ENCODE measurements at regions not wholly inside any gene's neighbourhood (a gene's known extent, or its start where the extent isn't known, plus 50 kb on each side); places are given as distances from the start of the nearest gene placed in this dataset.

DNA sequence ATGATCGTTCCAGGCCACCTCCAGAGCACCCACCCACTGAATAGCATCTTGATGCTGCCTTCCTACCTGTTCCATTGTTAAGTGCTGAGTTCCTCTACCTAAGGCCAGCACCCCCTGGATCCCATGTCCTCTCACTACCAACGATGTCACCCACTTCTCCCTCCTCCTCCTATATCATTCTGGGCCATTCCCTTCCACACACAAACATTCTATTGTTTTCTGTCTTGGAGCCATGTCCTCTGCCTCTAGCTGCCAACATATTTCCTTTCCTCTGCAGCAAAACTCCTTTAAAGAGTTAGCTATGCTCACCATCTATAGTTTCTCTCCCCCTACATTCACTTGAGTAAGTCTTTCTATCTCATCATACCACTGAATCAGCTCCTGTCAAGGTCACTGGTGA lies 64.0 kb upstream of the ACKR3 start (continued):
- TF ChIP-seq JUNB (IDR thresholded peaks at IDR 0.05) (no peak), GATA3 (IDR thresholded peaks at IDR 0.05; ENCODE audit: borderline replicate concordance) (no peak), TP53 (CRISPR knock-in tag; IDR thresholded peaks at IDR 0.05) (no peak), HDAC2 (IDR thresholded peaks at IDR 0.05) (no peak), ZSCAN20 (CRISPR knock-in tag; IDR thresholded peaks at IDR 0.05) (no peak)
- TF ChIP-seq, protein P1, sequence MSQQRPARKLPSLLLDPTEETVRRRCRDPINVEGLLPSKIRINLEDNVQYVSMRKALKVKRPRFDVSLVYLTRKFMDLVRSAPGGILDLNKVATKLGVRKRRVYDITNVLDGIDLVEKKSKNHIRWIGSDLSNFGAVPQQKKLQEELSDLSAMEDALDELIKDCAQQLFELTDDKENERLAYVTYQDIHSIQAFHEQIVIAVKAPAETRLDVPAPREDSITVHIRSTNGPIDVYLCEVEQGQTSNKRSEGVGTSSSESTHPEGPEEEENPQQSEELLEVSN (IDR thresholded peaks at IDR 0.05; ENCODE audit: borderline replicate concordance, low read depth): no peak

DNA sequence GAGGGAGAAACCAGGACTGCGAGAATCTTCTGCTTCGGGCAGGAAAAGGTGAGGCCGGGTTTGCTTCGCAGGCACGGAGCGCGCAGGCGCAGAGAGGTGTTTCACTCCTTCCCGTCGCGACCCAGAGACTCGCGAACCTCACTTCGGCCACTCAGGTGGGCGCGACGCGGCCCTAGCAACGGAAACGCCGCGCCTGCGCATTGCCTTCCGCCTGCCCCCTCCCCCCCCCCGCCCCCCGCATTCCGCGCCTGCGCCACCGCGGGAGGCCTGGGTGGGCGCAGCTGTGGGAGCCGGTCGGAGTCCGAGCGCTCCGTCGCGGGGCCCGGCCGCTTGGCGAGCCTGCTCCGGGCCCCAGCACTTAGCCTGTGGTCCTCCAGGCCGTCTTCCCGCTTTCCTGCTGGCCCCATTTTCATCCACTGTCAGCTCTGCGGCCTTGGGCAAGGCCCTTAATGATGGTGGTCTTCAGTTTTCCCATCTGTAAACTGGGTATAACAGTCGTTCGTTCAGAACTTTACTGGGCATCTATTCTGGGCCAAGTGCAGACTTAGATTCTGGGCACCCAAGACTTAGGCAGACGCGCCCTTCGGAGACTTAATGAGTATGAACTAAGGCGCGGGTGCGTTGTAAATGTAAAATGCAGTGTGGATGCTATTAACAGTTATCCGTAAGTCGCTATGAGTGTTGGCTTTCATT lies 62.1 kb upstream of the ACKR3 start:
- ATAC-seq: no peak
- Histone ChIP-seq H3K9me3 (peaks cover 14% of the 10 kb centered on the region; the same call in 2 of the 3 replicates), H3K27ac (no peak overlapping the region), H3K4me3 (no peak overlapping the region), H3K4me1 (no peaks in the 10 kb centered on the region), H3K4me2 (no peak overlapping the region)
- CTCF ChIA-PET: no interaction called here
- TF ChIP-seq, protein P2, sequence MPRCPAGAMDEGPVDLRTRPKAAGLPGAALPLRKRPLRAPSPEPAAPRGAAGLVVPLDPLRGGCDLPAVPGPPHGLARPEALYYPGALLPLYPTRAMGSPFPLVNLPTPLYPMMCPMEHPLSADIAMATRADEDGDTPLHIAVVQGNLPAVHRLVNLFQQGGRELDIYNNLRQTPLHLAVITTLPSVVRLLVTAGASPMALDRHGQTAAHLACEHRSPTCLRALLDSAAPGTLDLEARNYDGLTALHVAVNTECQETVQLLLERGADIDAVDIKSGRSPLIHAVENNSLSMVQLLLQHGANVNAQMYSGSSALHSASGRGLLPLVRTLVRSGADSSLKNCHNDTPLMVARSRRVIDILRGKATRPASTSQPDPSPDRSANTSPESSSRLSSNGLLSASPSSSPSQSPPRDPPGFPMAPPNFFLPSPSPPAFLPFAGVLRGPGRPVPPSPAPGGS (IDR thresholded peaks at IDR 0.05): no peak
- TF ChIP-seq, protein P3, sequence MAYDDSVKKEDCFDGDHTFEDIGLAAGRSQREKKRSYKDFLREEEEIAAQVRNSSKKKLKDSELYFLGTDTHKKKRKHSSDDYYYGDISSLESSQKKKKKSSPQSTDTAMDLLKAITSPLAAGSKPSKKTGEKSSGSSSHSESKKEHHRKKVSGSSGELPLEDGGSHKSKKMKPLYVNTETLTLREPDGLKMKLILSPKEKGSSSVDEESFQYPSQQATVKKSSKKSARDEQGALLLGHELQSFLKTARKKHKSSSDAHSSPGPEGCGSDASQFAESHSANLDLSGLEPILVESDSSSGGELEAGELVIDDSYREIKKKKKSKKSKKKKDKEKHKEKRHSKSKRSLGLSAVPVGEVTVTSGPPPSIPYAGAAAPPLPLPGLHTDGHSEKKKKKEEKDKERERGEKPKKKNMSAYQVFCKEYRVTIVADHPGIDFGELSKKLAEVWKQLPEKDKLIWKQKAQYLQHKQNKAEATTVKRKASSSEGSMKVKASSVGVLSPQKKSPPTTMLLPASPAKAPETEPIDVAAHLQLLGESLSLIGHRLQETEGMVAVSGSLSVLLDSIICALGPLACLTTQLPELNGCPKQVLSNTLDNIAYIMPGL (CRISPR knock-in tag; IDR thresholded peaks at IDR 0.05; ENCODE audit: borderline replicate concordance): no peak
- TF ChIP-seq FOSL2 (IDR thresholded peaks at IDR 0.05) (no peak), FOSL2 (CRISPR knock-in tag; IDR thresholded peaks at IDR 0.05) (no peak), ZC3H11A (IDR thresholded peaks at IDR 0.05) (no peak), GATA3 (IDR thresholded peaks at IDR 0.05; ENCODE audit: borderline replicate concordance) (no peak), RNF2 (IDR thresholded peaks at IDR 0.05; ENCODE audit: borderline replicate concordance, low read depth) (no peak), CBX2 (IDR thresholded peaks at IDR 0.05; ENCODE audit: borderline replicate concordance, low read depth) (no peak), PHF8 (IDR thresholded peaks at IDR 0.05; ENCODE audit: borderline replicate concordance, low read depth) (no peak), ZFP36 (IDR thresholded peaks at IDR 0.05; ENCODE audit: borderline replicate concordance, partially characterized antibody) (no peak), FOSB (CRISPR knock-in tag; IDR thresholded peaks at IDR 0.05) (no peak), RFX5 (IDR thresholded peaks at IDR 0.05) (no peak), JUNB (IDR thresholded peaks at IDR 0.05) (no peak)
- TF ChIP-seq, protein P4, sequence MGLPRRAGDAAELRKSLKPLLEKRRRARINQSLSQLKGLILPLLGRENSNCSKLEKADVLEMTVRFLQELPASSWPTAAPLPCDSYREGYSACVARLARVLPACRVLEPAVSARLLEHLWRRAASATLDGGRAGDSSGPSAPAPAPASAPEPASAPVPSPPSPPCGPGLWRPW (IDR thresholded peaks at IDR 0.05): no peak
- DNase-seq (ENCODE audit: low read depth in 1 of 2, low spot score in 1 of 2): no peak
- POLR2A ChIA-PET: no interaction called here
- WGBS (ENCODE audit: missing lambda C conversion rate): 79% methylated on average over 48 of the region's 56 CpGs
- FAIRE-seq: no peak

DNA sequence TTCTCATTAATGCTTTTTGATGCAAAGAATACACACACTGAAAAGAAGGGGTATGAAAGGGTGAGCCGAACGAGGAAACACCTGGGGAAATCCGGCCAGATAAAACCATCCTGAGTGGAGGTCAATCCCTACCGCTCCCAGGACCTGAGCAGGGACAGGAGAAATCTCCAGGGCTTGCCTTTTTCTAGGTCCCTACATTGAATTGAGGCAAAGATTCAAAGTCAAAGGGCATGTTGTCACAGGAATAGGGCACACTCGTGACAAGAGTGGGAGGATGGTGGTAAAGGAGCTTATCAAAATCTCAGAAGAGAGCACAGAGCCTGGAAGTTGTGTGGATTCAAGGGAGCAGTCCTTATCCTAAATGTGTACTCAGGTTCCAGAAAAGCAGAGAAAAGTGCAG lies 61.2 kb upstream of the ACKR3 start:
- ChIA-PET POLR2A (no interaction called here), CTCF (interaction anchor here (2.3 kb wide), 1 partner anchor 519 kb away, joined by 8 read pairs; no protein-coding TSS in a partner anchor)
- ATAC-seq (no peak), FAIRE-seq (no peak), DNase-seq (ENCODE audit: low read depth in 1 of 2, low spot score in 1 of 2) (no peak)
- Histone ChIP-seq H3K27ac (no peak overlapping the region), H3K9me3 (peaks cover 14% of the 10 kb centered on the region; the same call in 2 of the 3 replicates), H3K4me2 (no peak overlapping the region), H3K4me1 (no peaks in the 10 kb centered on the region), H3K4me3 (no peak overlapping the region)
- WGBS (ENCODE audit: missing lambda C conversion rate): 29% methylated on average over 5 of the region's 5 CpGs
- TF ChIP-seq FOSL2 (IDR thresholded peaks at IDR 0.05) (no peak), FOSL2 (CRISPR knock-in tag; IDR thresholded peaks at IDR 0.05) (no peak), SMC3 (IDR thresholded peaks at IDR 0.05) (no peak), CHD4 (IDR thresholded peaks at IDR 0.05; ENCODE audit: borderline replicate concordance) (no peak), ZSCAN20 (CRISPR knock-in tag; IDR thresholded peaks at IDR 0.05) (no peak), MAZ (IDR thresholded peaks at IDR 0.05; ENCODE audit: borderline replicate concordance, low read depth, low read length) (no peak), ZFP36 (IDR thresholded peaks at IDR 0.05; ENCODE audit: borderline replicate concordance, partially characterized antibody) (no peak), CHD2 (IDR thresholded peaks at IDR 0.05; ENCODE audit: low read length, partially characterized antibody) (no peak), KDM5A (IDR thresholded peaks at IDR 0.05) (no peak), RNF2 (IDR thresholded peaks at IDR 0.05; ENCODE audit: borderline replicate concordance, low read depth) (no peak), ZC3H11A (IDR thresholded peaks at IDR 0.05) (no peak)
- TF ChIP-seq, protein P5, sequence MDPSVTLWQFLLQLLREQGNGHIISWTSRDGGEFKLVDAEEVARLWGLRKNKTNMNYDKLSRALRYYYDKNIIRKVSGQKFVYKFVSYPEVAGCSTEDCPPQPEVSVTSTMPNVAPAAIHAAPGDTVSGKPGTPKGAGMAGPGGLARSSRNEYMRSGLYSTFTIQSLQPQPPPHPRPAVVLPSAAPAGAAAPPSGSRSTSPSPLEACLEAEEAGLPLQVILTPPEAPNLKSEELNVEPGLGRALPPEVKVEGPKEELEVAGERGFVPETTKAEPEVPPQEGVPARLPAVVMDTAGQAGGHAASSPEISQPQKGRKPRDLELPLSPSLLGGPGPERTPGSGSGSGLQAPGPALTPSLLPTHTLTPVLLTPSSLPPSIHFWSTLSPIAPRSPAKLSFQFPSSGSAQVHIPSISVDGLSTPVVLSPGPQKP (IDR thresholded peaks at IDR 0.05; ENCODE audit: low read depth, low read length): no peak
- TF ChIP-seq, protein P6, sequence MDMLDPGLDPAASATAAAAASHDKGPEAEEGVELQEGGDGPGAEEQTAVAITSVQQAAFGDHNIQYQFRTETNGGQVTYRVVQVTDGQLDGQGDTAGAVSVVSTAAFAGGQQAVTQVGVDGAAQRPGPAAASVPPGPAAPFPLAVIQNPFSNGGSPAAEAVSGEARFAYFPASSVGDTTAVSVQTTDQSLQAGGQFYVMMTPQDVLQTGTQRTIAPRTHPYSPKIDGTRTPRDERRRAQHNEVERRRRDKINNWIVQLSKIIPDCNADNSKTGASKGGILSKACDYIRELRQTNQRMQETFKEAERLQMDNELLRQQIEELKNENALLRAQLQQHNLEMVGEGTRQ (IDR thresholded peaks at IDR 0.05): no peak
